OCI-LY3 (cell line): ENCODE measurements at regions not wholly inside any gene's neighbourhood (a gene's known extent, or its start where the extent isn't known, plus 50 kb on each side); places are given as distances from the start of the nearest gene placed in this dataset.

Experiments
- EZH2phosphoT487 ChIP-seq: fragments of 200-600 bp; shearing (Covaris generic); IDR thresholded peaks from 2 replicates; pipeline ENCODE4 v1.6.1; 2018; ENCODE audit warnings: antibody characterized with exemption, mixed run types, low read depth
- TF ChIP-seq, protein P1 (sequence below): fragments of 200-600, 300-600 bp; sonication (generic); IDR thresholded peaks from 2 replicates; pipeline ENCODE4 v1.5.1; 2014; ENCODE audit warnings: antibody characterized with exemption, low read length, low read depth

DNA sequence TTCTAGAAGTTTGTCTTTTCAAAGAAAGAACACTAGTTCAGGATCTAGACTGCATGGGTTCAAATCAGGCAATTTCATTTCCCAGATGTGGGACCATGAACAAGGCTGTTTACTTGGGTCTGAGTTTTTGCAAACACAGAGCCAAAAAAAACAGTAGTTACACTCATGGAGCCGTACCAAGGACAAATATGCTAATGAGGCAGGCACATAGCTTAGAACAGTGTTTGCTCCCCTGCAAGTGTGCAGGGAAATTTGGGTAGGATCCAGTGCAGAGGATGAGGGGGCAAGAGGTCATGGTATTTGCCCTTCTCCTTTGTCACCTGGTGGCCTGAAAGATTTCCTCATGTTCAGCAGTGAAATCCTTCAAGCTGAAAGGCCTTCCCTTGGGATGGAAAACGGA lies 860.4 kb downstream of the VRK1 start:
- TF ChIP-seq, protein P1, sequence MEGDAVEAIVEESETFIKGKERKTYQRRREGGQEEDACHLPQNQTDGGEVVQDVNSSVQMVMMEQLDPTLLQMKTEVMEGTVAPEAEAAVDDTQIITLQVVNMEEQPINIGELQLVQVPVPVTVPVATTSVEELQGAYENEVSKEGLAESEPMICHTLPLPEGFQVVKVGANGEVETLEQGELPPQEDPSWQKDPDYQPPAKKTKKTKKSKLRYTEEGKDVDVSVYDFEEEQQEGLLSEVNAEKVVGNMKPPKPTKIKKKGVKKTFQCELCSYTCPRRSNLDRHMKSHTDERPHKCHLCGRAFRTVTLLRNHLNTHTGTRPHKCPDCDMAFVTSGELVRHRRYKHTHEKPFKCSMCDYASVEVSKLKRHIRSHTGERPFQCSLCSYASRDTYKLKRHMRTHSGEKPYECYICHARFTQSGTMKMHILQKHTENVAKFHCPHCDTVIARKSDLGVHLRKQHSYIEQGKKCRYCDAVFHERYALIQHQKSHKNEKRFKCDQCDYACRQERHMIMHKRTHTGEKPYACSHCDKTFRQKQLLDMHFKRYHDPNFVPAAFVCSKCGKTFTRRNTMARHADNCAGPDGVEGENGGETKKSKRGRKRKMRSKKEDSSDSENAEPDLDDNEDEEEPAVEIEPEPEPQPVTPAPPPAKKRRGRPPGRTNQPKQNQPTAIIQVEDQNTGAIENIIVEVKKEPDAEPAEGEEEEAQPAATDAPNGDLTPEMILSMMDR, result no peak
- no peak for TF ChIP-seq EZH2phosphoT487
